Tibial artery (tissue), 4 donors: ENCODE measurements at regions not wholly inside any gene's neighbourhood (a gene's known extent, or its start where the extent isn't known, plus 50 kb on each side); places are given as distances from the start of the nearest gene placed in this dataset.

Source experiments
- DNase-seq, 2 donors: peaks; one replicate each; pipeline ENCODE4 v3.0.0-alpha.2; 2019
- H3K27ac ChIP-seq, 2 donors: fragments of 200-600 bp; sonication (generic) in 1 of 2; 1 replicate in 1 of 2; 2 replicates in 1 of 2; pipeline ENCODE4 v1.5.1; 2018 to 2019; ENCODE audit warnings: mild to moderate bottlenecking in 1 of 2
- H3K27me3 ChIP-seq, 2 donors: fragments of 200-600 bp; sonication (generic) in 1 of 2; one replicate each; pipeline versions ENCODE4 v1.5.1 to v1.6.0; 2016 to 2019
- H3K36me3 ChIP-seq, 3 donors: fragments of 200-600 bp; sonication (generic) in 2 of 3; one replicate each; pipeline ENCODE4 v1.5.1; 2016 to 2019; ENCODE audit warnings: mild to moderate bottlenecking in 2 of 3
- H3K4me1 ChIP-seq, 4 donors: fragments of 200-600 bp; sonication (generic) in 2 of 4; 1 replicate in 3 of 4; 2 replicates in 1 of 4; pipeline ENCODE4 v1.5.1; 2016 to 2019
- H3K4me3 ChIP-seq, 2 donors: fragments of 200-600 bp; sonication (generic) in 1 of 2; 1 replicate in 1 of 2; 2 replicates in 1 of 2; pipeline ENCODE4 v1.5.1; 2018 to 2019; ENCODE audit warnings: mild to moderate bottlenecking in 2 of 2
- H3K9me3 ChIP-seq, 3 donors: fragments of 200-600 bp; sonication (generic) in 1 of 3; one replicate each; pipeline ENCODE4 v1.5.1; 2016 to 2019
- intact Hi-C: fragments of 100-400 bp; cut with DNase I; formaldehyde crosslinking; loops from one replicate; pipeline ENCODE4 v1.15.0; 2023; ENCODE audit warnings: low total_unique reads
- TF ChIP-seq, protein P1 (sequence below), 2 experiments: fragments of 200-600 bp in 1 of 2; fragments of 450-650 bp in 1 of 2; IDR thresholded peaks; one replicate each; pipeline ENCODE4 v1.5.1; 2017 to 2019; ENCODE audit warnings: antibody characterized with exemption in 2 of 2, mild to moderate bottlenecking in 1 of 2, moderate library complexity in 1 of 2

DNA sequence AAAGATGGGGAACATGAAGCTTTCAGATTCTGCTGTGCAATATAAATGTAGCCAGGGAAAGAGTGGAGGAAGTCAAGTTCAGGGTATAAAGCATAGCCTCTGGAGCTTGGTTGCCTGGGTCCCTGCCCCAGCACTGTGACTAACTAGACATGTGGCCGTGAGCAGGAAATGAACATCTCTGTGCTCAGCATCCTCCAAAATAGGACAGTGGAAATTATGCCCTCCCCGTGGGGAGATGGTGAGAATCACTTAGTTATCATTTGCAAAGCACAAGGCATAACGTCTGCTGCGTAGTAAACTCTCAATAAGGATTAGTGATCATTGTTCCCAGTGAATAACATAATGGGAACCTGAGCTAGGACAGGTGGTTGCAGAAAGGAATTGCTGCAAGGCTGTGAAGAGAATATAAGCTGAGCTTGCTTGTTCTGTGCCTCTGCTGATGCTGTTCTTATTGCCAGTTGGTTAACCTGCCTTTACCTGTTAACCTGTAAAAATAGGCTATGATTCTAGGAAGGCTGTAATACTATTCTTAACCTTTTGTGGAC lies 441.0 kb downstream of the COG6 start:
- H3K9me3 ChIP-seq: no peaks in the 10 kb centered on the region
- no peak overlapping the region for H3K27ac ChIP-seq
- TF ChIP-seq, protein P1, sequence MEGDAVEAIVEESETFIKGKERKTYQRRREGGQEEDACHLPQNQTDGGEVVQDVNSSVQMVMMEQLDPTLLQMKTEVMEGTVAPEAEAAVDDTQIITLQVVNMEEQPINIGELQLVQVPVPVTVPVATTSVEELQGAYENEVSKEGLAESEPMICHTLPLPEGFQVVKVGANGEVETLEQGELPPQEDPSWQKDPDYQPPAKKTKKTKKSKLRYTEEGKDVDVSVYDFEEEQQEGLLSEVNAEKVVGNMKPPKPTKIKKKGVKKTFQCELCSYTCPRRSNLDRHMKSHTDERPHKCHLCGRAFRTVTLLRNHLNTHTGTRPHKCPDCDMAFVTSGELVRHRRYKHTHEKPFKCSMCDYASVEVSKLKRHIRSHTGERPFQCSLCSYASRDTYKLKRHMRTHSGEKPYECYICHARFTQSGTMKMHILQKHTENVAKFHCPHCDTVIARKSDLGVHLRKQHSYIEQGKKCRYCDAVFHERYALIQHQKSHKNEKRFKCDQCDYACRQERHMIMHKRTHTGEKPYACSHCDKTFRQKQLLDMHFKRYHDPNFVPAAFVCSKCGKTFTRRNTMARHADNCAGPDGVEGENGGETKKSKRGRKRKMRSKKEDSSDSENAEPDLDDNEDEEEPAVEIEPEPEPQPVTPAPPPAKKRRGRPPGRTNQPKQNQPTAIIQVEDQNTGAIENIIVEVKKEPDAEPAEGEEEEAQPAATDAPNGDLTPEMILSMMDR (IDR thresholded peaks at IDR 0.05): no peak
- intact Hi-C loops: no loop called here
- H3K4me3 ChIP-seq: no peak overlapping the region
- no peaks in the 10 kb centered on the region for H3K36me3 ChIP-seq
- no peaks in the 10 kb centered on the region for H3K27me3 ChIP-seq
- DNase-seq: no peak
- H3K4me1 ChIP-seq: no peaks in the 10 kb centered on the region

DNA sequence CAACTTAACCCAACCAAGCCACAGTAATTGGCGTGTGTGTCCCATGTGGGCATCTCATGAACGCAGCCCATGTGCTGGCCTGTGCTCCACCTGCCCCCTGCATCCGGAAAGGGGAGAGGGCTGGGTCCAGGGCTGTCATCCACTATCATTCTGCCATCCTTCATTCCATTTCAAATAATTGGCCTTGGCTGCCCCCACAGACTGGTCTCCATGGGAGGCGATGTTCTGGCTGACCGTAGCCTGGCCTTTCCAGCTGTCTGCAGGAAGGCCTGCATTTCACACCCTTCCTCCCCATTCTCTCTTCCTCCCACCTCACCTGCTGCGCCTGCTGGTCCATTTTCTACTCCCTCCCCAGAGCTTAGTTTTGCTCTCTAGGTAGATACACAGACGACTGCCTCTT lies 442.8 kb downstream of the COG6 start:
- TF ChIP-seq, protein P1 (IDR thresholded peaks at IDR 0.05): no peak
- Histone ChIP-seq H3K4me1 (no peaks in the 10 kb centered on the region), H3K27me3 (no peaks in the 10 kb centered on the region), H3K9me3 (no peaks in the 10 kb centered on the region), H3K36me3 (no peaks in the 10 kb centered on the region), H3K27ac (no peak overlapping the region), H3K4me3 (no peak overlapping the region)
- no peak for DNase-seq
- intact Hi-C loops: no loop called here

DNA sequence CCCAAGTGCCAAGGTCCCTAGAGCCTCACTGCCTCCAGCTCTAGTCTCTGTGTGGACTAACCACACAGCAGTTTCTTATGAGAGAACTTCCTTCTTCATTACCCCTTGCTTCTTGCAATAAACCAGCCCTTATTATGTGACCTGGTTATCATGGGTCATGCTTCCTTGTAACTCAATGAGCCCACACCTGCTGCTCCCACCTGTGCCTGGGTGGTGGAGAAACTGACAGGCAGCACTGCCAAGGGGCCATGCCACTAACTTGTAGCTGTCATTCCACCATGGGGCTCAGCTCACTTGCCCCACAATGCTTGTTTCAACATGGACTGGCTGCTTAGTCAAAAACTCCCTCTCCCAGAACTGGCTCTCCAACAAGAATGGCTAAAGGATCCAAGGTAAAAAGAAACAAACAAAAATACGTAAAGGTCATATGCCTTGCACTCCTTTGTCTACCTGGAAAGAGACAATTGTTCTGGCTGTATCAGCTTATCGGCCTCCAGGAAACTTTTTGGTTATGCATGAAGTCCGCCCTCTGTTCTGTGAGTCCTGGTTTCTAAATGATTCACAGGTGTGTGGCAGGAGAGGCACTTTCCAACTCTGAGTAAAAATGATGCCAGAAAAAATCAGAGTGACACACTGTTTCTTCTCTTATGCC lies 446.4 kb downstream of the COG6 start:
- no peak overlapping the region for H3K27ac ChIP-seq
- no peaks in the 10 kb centered on the region for H3K27me3 ChIP-seq
- no peaks in the 10 kb centered on the region for H3K9me3 ChIP-seq
- TF ChIP-seq, protein P1 (IDR thresholded peaks at IDR 0.05): no peak
- DNase-seq: no peak
- intact Hi-C loops: no loop called here
- H3K4me3 ChIP-seq: no peak overlapping the region
- no peaks in the 10 kb centered on the region for H3K36me3 ChIP-seq
- no peaks in the 10 kb centered on the region for H3K4me1 ChIP-seq

DNA sequence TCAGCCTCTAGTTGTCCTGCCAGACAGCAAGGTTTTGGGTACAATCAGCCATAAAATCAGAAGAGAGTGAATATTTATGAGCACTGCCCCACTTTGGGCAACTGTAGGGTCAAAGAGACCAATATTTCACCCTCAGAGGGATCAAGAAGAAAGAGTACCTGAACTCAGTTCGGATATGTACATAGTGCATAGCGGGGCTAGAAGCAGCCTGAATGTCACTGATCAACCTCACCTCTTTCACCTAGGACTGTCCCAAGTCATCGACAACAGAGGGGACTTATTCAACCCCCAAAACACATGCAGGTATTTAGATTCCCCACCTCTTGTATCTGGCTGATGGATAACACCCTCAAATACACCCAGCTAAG lies 446.9 kb downstream of the COG6 start:
- no peak for DNase-seq
- Histone ChIP-seq H3K9me3 (no peaks in the 10 kb centered on the region), H3K4me3 (no peak overlapping the region), H3K36me3 (no peaks in the 10 kb centered on the region), H3K4me1 (no peaks in the 10 kb centered on the region), H3K27ac (no peak overlapping the region), H3K27me3 (no peaks in the 10 kb centered on the region)
- intact Hi-C loops: no loop called here
- TF ChIP-seq, protein P1 (IDR thresholded peaks at IDR 0.05): no peak

DNA sequence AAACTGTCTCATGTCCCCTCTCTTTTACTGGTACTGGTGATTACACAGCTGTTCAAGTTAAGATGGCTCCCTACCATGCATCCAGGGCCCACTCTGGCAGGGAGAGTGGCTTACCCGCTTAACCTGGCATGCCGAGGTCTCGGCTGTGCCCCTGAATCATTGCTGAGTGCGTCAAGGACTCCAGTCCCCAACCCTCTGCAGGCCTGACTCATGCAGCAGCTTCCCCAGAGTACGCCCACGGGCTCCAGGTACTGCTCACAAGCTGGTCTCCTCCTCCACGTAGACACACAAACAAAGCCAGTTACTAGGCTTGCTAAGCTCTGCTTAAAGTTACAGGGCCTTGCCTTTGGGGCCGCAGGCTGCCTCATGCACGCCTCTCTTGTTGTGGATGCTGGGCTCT lies 447.4 kb downstream of the COG6 start:
- DNase-seq: no peak

More for the DNA sequence above, 447.4 kb downstream of the COG6 start:
- Histone ChIP-seq H3K27ac (no peak overlapping the region), H3K27me3 (no peaks in the 10 kb centered on the region), H3K4me3 (no peak overlapping the region), H3K9me3 (no peaks in the 10 kb centered on the region), H3K36me3 (no peaks in the 10 kb centered on the region), H3K4me1 (no peaks in the 10 kb centered on the region)
- TF ChIP-seq, protein P1 (IDR thresholded peaks at IDR 0.05): no peak
- intact Hi-C loops: no loop called here
